ENCODE measurements at regions not wholly inside any gene's neighbourhood (a gene's known extent, or its start where the extent isn't known, plus 50 kb on each side); places are given as distances from the start of the nearest gene placed in this dataset.

- 80 to 82% methylated on average over 6 of the region's 6 CpGs for WGBS, 2 donors
- TF ChIP-seq CTCF (IDR thresholded peaks at IDR 0.05) (no peak), POLR2A (IDR thresholded peaks at IDR 0.05) (no peak)
- Histone ChIP-seq H3K4me1 (peaks cover 0 to 32% (median 10%) of the 10 kb centered on the region in 3 donors), H3K4me3 (no peak overlapping the region), H3K27ac (peak overlapping the region; percentile 36 to 86 (median 77)), H3K9me3 (no peaks in the 10 kb centered on the region), H3K36me3 (no peaks in the 10 kb centered on the region), H3K27me3 (no peaks in the 10 kb centered on the region)
- intact Hi-C loops (cut with DNase I) = no loop called here
- no peak for DNase-seq
Observed at GRCh38 chr4:128661479-128661878, 148.0 kb upstream of the JADE1 start.

- DNase-seq = no peak
- TF ChIP-seq POLR2A (IDR thresholded peaks at IDR 0.05) = no peak
- TF ChIP-seq CTCF (IDR thresholded peaks at IDR 0.05) = no peak
- intact Hi-C loops (cut with DNase I) = no loop called here
Observed at GRCh38 chr4:128660361-128661215, 148.9 kb upstream of the JADE1 start.

GRCh38 chr4:128658214-128658631 lies 151.3 kb upstream of the JADE1 start:
- intact Hi-C loops (cut with DNase I) = no loop called here
- Histone ChIP-seq H3K27me3 (no peaks in the 10 kb centered on the region), H3K36me3 (no peaks in the 10 kb centered on the region), H3K9me3 (peaks cover 0 to 10% (median 4%) of the 10 kb centered on the region in 3 donors), H3K27ac (peak overlapping the region in 3 of 4 donors; percentile 21 to 86 (median 25)), H3K4me3 (no peak overlapping the region), H3K4me1 (peaks cover 0 to 32% (median 10%) of the 10 kb centered on the region in 3 donors)
- 47 to 64% methylated on average over 4 of the region's 4 CpGs for WGBS, 2 donors
- no peak for DNase-seq
- TF ChIP-seq POLR2A (IDR thresholded peaks at IDR 0.05) = no peak
- TF ChIP-seq CTCF (IDR thresholded peaks at IDR 0.05) = no peak

More at GRCh38 chr4:128660361-128661215, 148.9 kb upstream of the JADE1 start:
- Histone ChIP-seq H3K4me3 (no peak overlapping the region), H3K9me3 (no peaks in the 10 kb centered on the region), H3K4me1 (peaks cover 0 to 32% (median 10%) of the 10 kb centered on the region in 3 donors), H3K27ac (peak overlapping the region; percentile 36 to 86 (median 81)), H3K27me3 (no peaks in the 10 kb centered on the region), H3K36me3 (no peaks in the 10 kb centered on the region)
- WGBS, 2 donors = 59 to 70% methylated on average over 3 of the region's 3 CpGs

GRCh38 chr4:128657638-128658037 lies 151.9 kb upstream of the JADE1 start:
- Histone ChIP-seq H3K27ac (peak overlapping the region in 2 of 4 donors; percentile 25 to 86), H3K9me3 (peaks cover 0 to 10% (median 4%) of the 10 kb centered on the region in 3 donors), H3K27me3 (no peaks in the 10 kb centered on the region), H3K36me3 (no peaks in the 10 kb centered on the region), H3K4me1 (peaks cover 0 to 32% (median 10%) of the 10 kb centered on the region in 3 donors), H3K4me3 (no peak overlapping the region)
- intact Hi-C loops (cut with DNase I) = no loop called here
- no peak for DNase-seq
- no peak for TF ChIP-seq POLR2A (IDR thresholded peaks at IDR 0.05)
- TF ChIP-seq CTCF (IDR thresholded peaks at IDR 0.05) = no peak
- WGBS, 2 donors = 92 to 93% methylated on average over 4 of the region's 4 CpGs

GRCh38 chr4:128654465-128654864 lies 155.0 kb upstream of the JADE1 start:
- intact Hi-C loops (cut with DNase I) = no loop called here
- H3K4me3 ChIP-seq = peak overlapping the region in 3 of 4 donors; percentile 3 to 49 (median 17)
- DNase-seq = no peak
- H3K4me1 ChIP-seq = peaks cover 0 to 18% (median 6%) of the 10 kb centered on the region in 3 donors
- peak overlapping the region; percentile 2 to 59 (median 40) for H3K27ac ChIP-seq
- no peaks in the 10 kb centered on the region for H3K27me3 ChIP-seq
- 54 to 70% methylated on average over 3 of the region's 3 CpGs for WGBS, 2 donors
- peaks cover 0 to 10% (median 4%) of the 10 kb centered on the region in 3 donors for H3K9me3 ChIP-seq
- TF ChIP-seq CTCF (IDR thresholded peaks at IDR 0.05) = no peak
- TF ChIP-seq POLR2A (IDR thresholded peaks at IDR 0.05) = no peak
- H3K36me3 ChIP-seq = no peaks in the 10 kb centered on the region

All from esophagus squamous epithelium (tissue), 5 donors.